Fibroblast of lung (primary cell): ENCODE measurements at regions not wholly inside any gene's neighbourhood (a gene's known extent, or its start where the extent isn't known, plus 50 kb on each side); places are given as distances from the start of the nearest gene placed in this dataset.

Source experiments
- CTCF ChIP-seq, 2 donors: IDR thresholded peaks in 1 of 2; conservative IDR thresholded peaks in 1 of 2; 1 replicate in 1 of 2; 2 replicates in 1 of 2; pipeline ENCODE4 v1.5.1; 2011 to 2012; ENCODE audit warnings: low read length in 2 of 2, control low read depth in 1 of 2, inconsistent platforms in 1 of 2, low read depth in 1 of 2, mild to moderate bottlenecking in 1 of 2
- EZH2 ChIP-seq: IDR thresholded peaks from 2 replicates; pipeline ENCODE4 v1.5.1; 2012; ENCODE audit warnings: low read length, control low read depth, mild to moderate bottlenecking; ENCODE audit errors: missing control alignments

GRCh38 chr16:85462714-85463611, 150.2 kb upstream of the GSE1 start:
- peak; percentile 50 for TF ChIP-seq EZH2
- TF ChIP-seq CTCF (conservative IDR thresholded peaks at IDR 0.05 in 1 of 2, IDR thresholded peaks at IDR 0.05 in 1 of 2; ENCODE audit: low read depth in 1 of 2, low read length in 2 of 2), result no peak
